Upper lobe of right lung (tissue), 1 donor: ENCODE measurements at regions not wholly inside any gene's neighbourhood (a gene's known extent, or its start where the extent isn't known, plus 50 kb on each side); places are given as distances from the start of the nearest gene placed in this dataset.
A peak's percentile ranks its signal among the peaks of the same experiment; 100 is the strongest.

ENCODE experiments used
- ATAC-seq: fragments of 200-7000 bp; cut with Tn5 transposase; one replicate; pipeline ENCODE4 v1.9.1; 2020; ENCODE audit warnings: mild to moderate bottlenecking, moderate library complexity
- DNase-seq: peaks from one replicate; pipeline ENCODE4 v3.0.0-alpha.2; 2020
- H3K27ac ChIP-seq: fragments of 200-600 bp; one replicate; pipeline ENCODE4 v1.8.0; 2022
- H3K27me3 ChIP-seq: fragments of 200-600 bp; one replicate; pipeline ENCODE4 v1.8.0; 2022; ENCODE audit warnings: mild to moderate bottlenecking
- H3K36me3 ChIP-seq: fragments of 200-600 bp; one replicate; pipeline ENCODE4 v1.8.0; 2022
- H3K4me1 ChIP-seq: fragments of 200-600 bp; one replicate; pipeline ENCODE4 v1.8.0; 2022
- H3K4me3 ChIP-seq: fragments of 200-600 bp; one replicate; pipeline ENCODE4 v1.8.0; 2022; ENCODE audit warnings: mild to moderate bottlenecking
- H3K9me3 ChIP-seq: fragments of 200-600 bp; one replicate; pipeline ENCODE4 v1.8.0; 2022
- intact Hi-C: fragments of 100-400 bp; cut with DNase I; formaldehyde crosslinking; loops from one replicate; pipeline ENCODE4 v1.11.0; 2022
- TF ChIP-seq, protein P1 (sequence below): fragments of 200-600 bp; IDR thresholded peaks from one replicate; pipeline ENCODE4 v1.8.0; 2022; ENCODE audit warnings: antibody characterized with exemption
- donor health status: DM: no; HTN: yes; CAD: no; lungs with severe emphysema.

DNA sequence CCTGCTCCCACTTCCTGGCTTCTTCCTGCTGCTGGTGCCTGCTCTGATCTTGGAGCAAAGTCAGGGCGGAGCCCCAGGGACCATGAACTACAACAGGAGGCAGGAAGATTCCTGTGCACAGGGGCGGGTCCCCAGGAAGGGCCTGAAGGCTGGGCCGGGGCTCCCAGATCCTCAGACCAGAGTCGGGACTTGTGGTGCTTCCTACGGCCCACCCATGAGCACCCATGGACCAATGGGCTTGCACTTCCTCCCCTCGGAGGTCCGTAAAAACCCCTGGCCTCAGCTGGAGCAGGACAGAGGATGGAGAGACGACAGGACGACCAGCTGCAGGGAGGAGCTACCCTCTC is 1287.1 kb downstream of the TMEM121 start:
- Histone ChIP-seq H3K4me1 (no peaks in the 10 kb centered on the region), H3K4me3 (no peak overlapping the region), H3K27ac (no peak overlapping the region), H3K9me3 (no peaks in the 10 kb centered on the region), H3K36me3 (no peaks in the 10 kb centered on the region), H3K27me3 (no peaks in the 10 kb centered on the region)
- DNase-seq (no peak), ATAC-seq (no peak)
- TF ChIP-seq, protein P1, sequence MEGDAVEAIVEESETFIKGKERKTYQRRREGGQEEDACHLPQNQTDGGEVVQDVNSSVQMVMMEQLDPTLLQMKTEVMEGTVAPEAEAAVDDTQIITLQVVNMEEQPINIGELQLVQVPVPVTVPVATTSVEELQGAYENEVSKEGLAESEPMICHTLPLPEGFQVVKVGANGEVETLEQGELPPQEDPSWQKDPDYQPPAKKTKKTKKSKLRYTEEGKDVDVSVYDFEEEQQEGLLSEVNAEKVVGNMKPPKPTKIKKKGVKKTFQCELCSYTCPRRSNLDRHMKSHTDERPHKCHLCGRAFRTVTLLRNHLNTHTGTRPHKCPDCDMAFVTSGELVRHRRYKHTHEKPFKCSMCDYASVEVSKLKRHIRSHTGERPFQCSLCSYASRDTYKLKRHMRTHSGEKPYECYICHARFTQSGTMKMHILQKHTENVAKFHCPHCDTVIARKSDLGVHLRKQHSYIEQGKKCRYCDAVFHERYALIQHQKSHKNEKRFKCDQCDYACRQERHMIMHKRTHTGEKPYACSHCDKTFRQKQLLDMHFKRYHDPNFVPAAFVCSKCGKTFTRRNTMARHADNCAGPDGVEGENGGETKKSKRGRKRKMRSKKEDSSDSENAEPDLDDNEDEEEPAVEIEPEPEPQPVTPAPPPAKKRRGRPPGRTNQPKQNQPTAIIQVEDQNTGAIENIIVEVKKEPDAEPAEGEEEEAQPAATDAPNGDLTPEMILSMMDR: no peak
- intact Hi-C loops: no loop called here

DNA sequence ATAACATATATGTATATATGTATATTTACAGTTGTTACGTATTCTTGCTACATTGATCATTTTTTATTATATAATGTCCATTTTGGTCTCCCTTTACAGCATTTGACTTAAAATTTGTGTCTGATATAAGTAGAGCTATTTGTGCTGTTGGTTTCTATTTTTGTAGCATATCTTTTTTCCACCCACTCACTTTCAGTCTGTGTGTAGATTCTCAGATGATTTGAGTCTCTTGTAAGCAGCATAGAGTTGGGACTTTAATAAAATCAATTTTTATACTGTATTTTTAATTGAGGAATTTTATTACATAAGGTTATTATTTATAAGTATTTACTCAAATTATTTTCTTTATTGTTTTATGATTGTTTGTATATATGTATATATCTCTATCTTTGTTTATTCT is 1293.7 kb downstream of the TMEM121 start:
- H3K27me3 ChIP-seq: no peaks in the 10 kb centered on the region
- no peaks in the 10 kb centered on the region for H3K9me3 ChIP-seq
- DNase-seq (no peak), ATAC-seq (no peak)
- H3K27ac ChIP-seq: no peak overlapping the region
- TF ChIP-seq, protein P1: no peak
- H3K4me3 ChIP-seq: no peak overlapping the region
- intact Hi-C loops: no loop called here
- H3K4me1 ChIP-seq: no peaks in the 10 kb centered on the region
- H3K36me3 ChIP-seq: no peaks in the 10 kb centered on the region

DNA sequence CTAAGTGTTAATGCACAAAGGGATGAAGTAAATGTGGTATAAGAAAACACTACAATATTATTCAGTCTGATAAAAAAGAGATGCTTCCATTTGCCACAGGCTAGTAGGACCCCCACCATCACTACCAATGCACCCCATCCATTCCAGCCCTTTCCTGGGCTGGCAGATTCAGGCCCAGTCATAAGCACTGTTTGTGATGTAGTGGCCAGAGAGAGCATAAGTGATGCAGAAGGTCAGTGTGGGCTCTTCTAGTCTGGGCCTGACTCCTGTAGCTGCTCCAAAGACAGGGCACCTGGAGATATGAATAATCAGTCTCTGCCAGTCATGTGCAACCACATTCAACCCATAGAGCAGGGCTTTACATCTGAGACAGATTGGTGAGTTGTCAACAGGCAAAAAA is 1294.7 kb downstream of the TMEM121 start:
- Histone ChIP-seq H3K36me3 (no peaks in the 10 kb centered on the region), H3K4me3 (no peak overlapping the region), H3K27ac (no peak overlapping the region), H3K27me3 (no peaks in the 10 kb centered on the region), H3K4me1 (no peaks in the 10 kb centered on the region), H3K9me3 (no peaks in the 10 kb centered on the region)
- no peak for ATAC-seq
- intact Hi-C loops: no loop called here
- DNase-seq: no peak
- TF ChIP-seq, protein P1: no peak

DNA sequence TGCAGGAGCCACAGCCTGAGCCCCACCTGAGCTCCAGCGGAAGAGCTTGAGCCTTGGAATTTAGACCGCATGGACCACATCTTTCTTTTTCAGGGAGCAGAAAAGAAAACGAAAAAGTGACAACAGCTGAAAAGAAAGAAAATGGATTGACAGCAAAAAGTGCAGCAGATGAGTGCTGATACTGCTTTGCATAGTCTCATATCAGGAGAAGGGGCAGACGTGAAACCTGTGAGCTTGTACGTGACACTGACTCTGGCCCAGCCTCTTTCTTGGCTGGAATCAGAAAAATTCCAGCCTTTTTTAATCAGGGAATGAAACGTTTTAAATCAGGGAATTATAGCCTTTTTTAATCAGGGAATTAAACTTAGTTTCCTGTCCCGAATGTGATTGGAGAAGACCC is 1296.5 kb downstream of the TMEM121 start:
- H3K4me1 ChIP-seq: no peaks in the 10 kb centered on the region

DNA sequence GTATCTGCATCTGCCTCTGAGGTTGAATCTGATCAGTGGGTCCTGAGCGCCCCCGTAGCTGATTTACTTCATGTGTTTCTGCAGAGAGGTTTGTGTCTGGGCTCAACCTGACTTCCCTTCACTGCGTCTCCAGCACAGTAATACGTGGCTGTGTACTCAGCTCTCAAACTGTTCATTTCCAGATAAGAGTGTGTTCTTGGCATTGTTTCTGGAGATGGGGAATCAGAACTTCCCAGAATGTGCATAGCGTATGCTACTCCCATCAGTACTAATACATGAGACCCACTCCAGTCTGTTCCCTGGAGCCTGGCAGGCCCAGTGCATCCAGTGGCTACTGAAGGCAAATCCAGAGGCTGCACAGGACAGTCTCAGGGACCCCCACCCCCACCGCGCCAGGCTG is 1297.2 kb downstream of the TMEM121 start:
- Histone ChIP-seq H3K27ac (no peak overlapping the region), H3K27me3 (no peaks in the 10 kb centered on the region), H3K4me3 (no peak overlapping the region), H3K36me3 (no peaks in the 10 kb centered on the region), H3K9me3 (no peaks in the 10 kb centered on the region), H3K4me1 (no peaks in the 10 kb centered on the region)
- ATAC-seq (peak; percentile 71), DNase-seq (no peak)
- TF ChIP-seq, protein P1: no peak
- intact Hi-C loops: no loop called here

More for the DNA sequence above, 1296.5 kb downstream of the TMEM121 start:
- TF ChIP-seq, protein P1: no peak
- Histone ChIP-seq H3K4me3 (no peak overlapping the region), H3K27ac (no peak overlapping the region), H3K9me3 (no peaks in the 10 kb centered on the region), H3K27me3 (no peaks in the 10 kb centered on the region), H3K36me3 (no peaks in the 10 kb centered on the region)
- intact Hi-C loops: no loop called here
- ATAC-seq (no peak), DNase-seq (no peak)

DNA sequence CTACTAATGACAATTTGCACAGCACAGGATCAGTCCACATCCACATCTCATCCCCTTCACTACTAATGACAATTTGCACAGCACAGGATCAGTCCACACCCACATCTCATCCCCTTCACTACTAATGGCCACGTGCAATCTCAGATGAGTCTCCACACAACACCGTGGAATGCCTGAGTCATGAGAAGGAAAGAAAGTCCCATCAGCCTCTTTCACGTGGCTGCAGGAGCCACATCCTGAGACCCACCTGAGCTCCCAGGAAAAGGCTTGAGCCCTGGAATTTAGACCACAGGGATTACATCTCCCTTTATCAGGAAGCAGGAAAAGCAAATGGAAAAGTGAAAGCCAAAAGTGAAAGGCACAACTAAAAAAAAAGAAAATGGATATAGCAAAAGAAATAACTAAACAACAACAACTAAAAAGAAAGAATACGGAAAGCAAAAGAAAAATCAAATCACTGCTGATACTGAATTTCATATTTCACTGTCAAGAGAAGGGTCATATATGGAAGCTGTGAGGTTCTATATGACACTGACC is 1300.5 kb downstream of the TMEM121 start:
- intact Hi-C loops: no loop called here
- Histone ChIP-seq H3K36me3 (no peaks in the 10 kb centered on the region), H3K4me1 (no peaks in the 10 kb centered on the region), H3K4me3 (no peak overlapping the region), H3K9me3 (no peaks in the 10 kb centered on the region), H3K27me3 (no peaks in the 10 kb centered on the region), H3K27ac (no peak overlapping the region)
- ATAC-seq: no peak
- DNase-seq: no peak
- TF ChIP-seq, protein P1: no peak
